ENCODE measurements at regions not wholly inside any gene's neighbourhood (a gene's known extent, or its start where the extent isn't known, plus 50 kb on each side); places are given as distances from the start of the nearest gene placed in this dataset.

DNA sequence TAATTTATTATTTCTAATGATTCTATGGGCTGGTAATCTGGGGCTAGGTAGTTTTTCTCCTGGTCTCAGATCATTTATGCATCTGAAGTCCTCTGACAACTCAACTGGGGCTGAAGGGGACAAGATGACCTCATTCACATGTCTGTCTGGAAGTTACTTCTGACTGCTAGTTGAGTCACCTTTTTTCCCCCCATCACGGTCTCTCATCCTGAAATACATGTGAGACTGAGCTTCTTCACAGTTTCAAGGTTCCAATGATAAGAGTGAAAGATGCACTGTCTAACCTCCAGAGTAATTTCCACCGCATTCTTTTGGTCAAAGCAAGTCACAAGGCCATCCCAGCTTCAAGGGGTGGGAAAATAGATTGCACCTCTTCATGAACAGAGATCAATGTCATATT, 356.7 kb upstream of the RPS6KA3 start:
- Histone ChIP-seq H3K36me3 (ENCODE audit: control insufficient read depth in 2 of 3, insufficient read depth in 3 of 3, low read length in 3 of 3) (no peaks in the 10 kb centered on the region), H3K9me3 (ENCODE audit: control insufficient read depth in 2 of 3, low read length in 3 of 3) (no peaks in the 10 kb centered on the region), H3K4me3 (ENCODE audit: low read length) (no peak overlapping the region), H3K27ac (ENCODE audit: low read depth, low read length) (no peak overlapping the region), H3K27me3 (ENCODE audit: control insufficient read depth in 2 of 2, insufficient read depth in 2 of 2, low read length in 2 of 2) (no peaks in the 10 kb centered on the region), H3K4me1 (ENCODE audit: control insufficient read depth in 2 of 2, insufficient read depth in 2 of 2, low read length in 2 of 2) (no peaks in the 10 kb centered on the region)
- Mint-ChIP-seq H3K4me1 (no peaks in the 10 kb centered on the region), H3K27me3 (peaks cover 4 to 15% (median 7%) of the 10 kb centered on the region in 5 donors), H3K4me3 (no peak overlapping the region), H3K36me3 (no peaks in the 10 kb centered on the region), H3K9me3 (peaks cover 0 to 4% (median 0%) of the 10 kb centered on the region in 11 donors), H3K27ac (no peak overlapping the region)
- ATAC-seq (no peak), DNase-seq (no peak)
- intact Hi-C loops (cut with micrococcal nuclease), result no loop called here
- CTCF ChIA-PET, result no interaction called here
- POLR2A ChIA-PET, result no interaction called here

DNA sequence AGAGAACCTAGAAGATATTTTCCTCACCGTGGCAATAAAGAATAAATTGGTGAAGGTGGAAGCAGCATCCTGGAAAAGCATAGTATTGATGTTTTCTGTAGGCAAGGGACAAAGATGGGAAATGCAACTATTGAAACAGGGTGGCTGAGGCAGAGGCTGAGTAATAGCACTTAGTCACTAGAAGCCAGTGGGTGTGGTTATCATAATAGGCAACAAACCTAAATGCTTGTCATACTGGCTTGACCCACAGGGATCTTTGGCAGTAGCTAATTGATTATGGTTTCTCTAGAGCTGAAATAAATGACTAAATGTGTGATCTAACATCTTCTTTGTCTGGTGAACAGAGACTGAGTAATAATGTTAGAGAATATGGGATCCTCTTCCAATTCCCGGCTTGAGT, 353.6 kb upstream of the RPS6KA3 start:
- intact Hi-C loops (cut with micrococcal nuclease), result no loop called here
- Histone ChIP-seq H3K36me3 (ENCODE audit: control insufficient read depth in 2 of 3, insufficient read depth in 3 of 3, low read length in 3 of 3) (no peaks in the 10 kb centered on the region), H3K4me1 (ENCODE audit: control insufficient read depth in 2 of 2, insufficient read depth in 2 of 2, low read length in 2 of 2) (no peaks in the 10 kb centered on the region), H3K27ac (ENCODE audit: low read depth, low read length) (no peak overlapping the region), H3K9me3 (ENCODE audit: control insufficient read depth in 2 of 3, low read length in 3 of 3) (no peaks in the 10 kb centered on the region), H3K27me3 (ENCODE audit: control insufficient read depth in 2 of 2, insufficient read depth in 2 of 2, low read length in 2 of 2) (no peaks in the 10 kb centered on the region), H3K4me3 (ENCODE audit: low read length) (no peak overlapping the region)
- ChIA-PET POLR2A (no interaction called here), CTCF (interaction anchor here (0.6 kb wide), 1 partner anchor 72 kb away, joined by 4 read pairs; no protein-coding TSS in a partner anchor)
- Mint-ChIP-seq H3K36me3 (no peaks in the 10 kb centered on the region), H3K4me1 (no peaks in the 10 kb centered on the region), H3K27me3 (peaks cover 0 to 2% (median under 1%) of the 10 kb centered on the region in 5 donors), H3K27ac (no peak overlapping the region), H3K4me3 (no peak overlapping the region), H3K9me3 (peaks cover 0 to 5% (median 0%) of the 10 kb centered on the region in 11 donors)
- DNase-seq (no peak), ATAC-seq (no peak)

DNA sequence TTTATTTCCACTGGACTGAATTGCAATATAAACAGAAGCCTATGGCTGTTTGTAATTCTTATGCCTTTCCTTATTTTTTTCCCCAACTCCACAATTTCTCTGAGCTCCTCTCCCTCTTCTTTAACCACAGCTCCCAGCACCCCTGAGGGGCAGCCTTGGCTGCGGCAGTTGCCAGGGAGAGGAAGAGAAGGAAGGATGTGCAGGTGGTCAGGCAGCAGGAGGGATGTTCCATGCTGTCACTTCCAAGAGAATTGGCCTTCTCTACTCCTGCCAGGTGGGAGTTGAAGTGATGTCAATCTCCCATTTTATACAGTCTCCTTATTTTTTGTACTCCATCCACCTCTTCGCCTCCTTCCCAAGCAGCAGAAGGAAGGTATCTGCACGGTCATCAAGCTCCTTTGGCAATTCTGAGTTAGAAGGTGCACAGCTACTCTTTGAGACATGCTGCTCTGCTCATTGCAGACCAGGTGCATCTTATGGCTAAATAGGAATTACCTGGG, 343.3 kb upstream of the RPS6KA3 start:
- Mint-ChIP-seq H3K36me3 (no peaks in the 10 kb centered on the region), H3K27me3 (peaks cover 0 to 22% (median 15%) of the 10 kb centered on the region in 5 donors), H3K4me3 (no peak overlapping the region), H3K4me1 (no peaks in the 10 kb centered on the region), H3K27ac (no peak overlapping the region), H3K9me3 (peaks cover 0 to 3% (median 0%) of the 10 kb centered on the region in 11 donors)
- no peak overlapping the region for H3K27ac ChIP-seq (ENCODE audit: low read depth, low read length)
- H3K4me1 ChIP-seq (ENCODE audit: control insufficient read depth in 2 of 2, insufficient read depth in 2 of 2, low read length in 2 of 2), result no peaks in the 10 kb centered on the region
- intact Hi-C loops (cut with micrococcal nuclease), result no loop called here
- ATAC-seq (no peak), DNase-seq (no peak)
- no peak overlapping the region for H3K4me3 ChIP-seq (ENCODE audit: low read length)
- POLR2A ChIA-PET, result no interaction called here
- H3K27me3 ChIP-seq (ENCODE audit: control insufficient read depth in 2 of 2, insufficient read depth in 2 of 2, low read length in 2 of 2), result no peaks in the 10 kb centered on the region
- no peaks in the 10 kb centered on the region for H3K36me3 ChIP-seq (ENCODE audit: control insufficient read depth in 2 of 3, insufficient read depth in 3 of 3, low read length in 3 of 3)
- H3K9me3 ChIP-seq (ENCODE audit: control insufficient read depth in 2 of 3, low read length in 3 of 3), result no peaks in the 10 kb centered on the region
- CTCF ChIA-PET, result no interaction called here

DNA sequence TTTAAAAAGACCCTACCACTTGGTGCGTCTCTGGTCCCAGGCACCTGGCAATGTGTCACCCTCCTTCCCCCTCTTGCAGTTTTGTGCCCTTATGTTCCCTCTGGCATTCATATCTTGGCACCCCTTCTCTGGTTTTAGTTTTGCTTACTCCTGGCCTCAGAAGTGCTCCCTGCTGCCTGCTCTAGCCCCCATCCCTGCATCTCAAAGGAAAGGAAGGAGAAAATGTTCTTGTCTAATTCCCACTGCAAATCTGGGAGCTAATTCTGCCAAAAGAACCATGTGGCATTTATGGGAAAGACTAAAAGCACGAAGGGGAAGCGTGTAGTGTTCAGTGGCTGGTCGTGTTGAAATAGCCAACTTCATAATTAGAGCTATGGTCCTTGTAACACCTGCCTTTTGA, 340.1 kb upstream of the RPS6KA3 start:
- Mint-ChIP-seq H3K27ac (no peak overlapping the region), H3K4me1 (no peaks in the 10 kb centered on the region), H3K9me3 (no peaks in the 10 kb centered on the region), H3K27me3 (peaks cover 0 to 21% (median 15%) of the 10 kb centered on the region in 5 donors), H3K36me3 (no peaks in the 10 kb centered on the region), H3K4me3 (no peak overlapping the region)
- no peaks in the 10 kb centered on the region for H3K4me1 ChIP-seq (ENCODE audit: control insufficient read depth in 2 of 2, insufficient read depth in 2 of 2, low read length in 2 of 2)
- ATAC-seq (no peak), DNase-seq (no peak)
- H3K36me3 ChIP-seq (ENCODE audit: control insufficient read depth in 2 of 3, insufficient read depth in 3 of 3, low read length in 3 of 3), result no peaks in the 10 kb centered on the region
- no peak overlapping the region for H3K27ac ChIP-seq (ENCODE audit: low read depth, low read length)
- no peak overlapping the region for H3K4me3 ChIP-seq (ENCODE audit: low read length)
- no peaks in the 10 kb centered on the region for H3K9me3 ChIP-seq (ENCODE audit: control insufficient read depth in 2 of 3, low read length in 3 of 3)
- H3K27me3 ChIP-seq (ENCODE audit: control insufficient read depth in 2 of 2, insufficient read depth in 2 of 2, low read length in 2 of 2), result no peaks in the 10 kb centered on the region
- ChIA-PET CTCF (no interaction called here), POLR2A (no interaction called here)
- intact Hi-C loops (cut with micrococcal nuclease), result no loop called here

DNA sequence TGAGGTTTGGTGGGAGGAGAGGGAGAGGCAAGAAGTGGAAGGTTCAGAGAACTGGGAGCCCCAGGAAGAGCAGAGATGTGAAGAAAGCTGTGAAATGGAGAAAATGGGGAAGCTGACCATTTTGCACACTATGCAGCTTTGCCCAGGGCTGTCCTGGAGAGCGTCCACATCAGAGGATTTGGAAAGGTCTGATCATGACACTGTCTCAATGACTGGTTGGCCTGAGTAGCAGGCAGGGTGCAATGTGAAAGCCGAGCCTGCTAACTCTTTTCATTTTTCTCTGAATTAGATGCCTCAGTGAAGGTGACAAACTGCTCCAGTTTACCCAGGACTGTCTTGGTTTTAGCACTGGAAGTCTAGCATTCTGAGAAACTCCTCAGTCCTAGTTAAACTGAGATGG, 330.1 kb upstream of the RPS6KA3 start:
- H3K9me3 Mint-ChIP-seq, result peaks cover 0 to 1% (median 0%) of the 10 kb centered on the region in 11 donors
- DNase-seq, result no peak
- peaks cover 0 to 6% (median 0%) of the 10 kb centered on the region in 7 donors for H3K4me1 Mint-ChIP-seq
- Histone ChIP-seq H3K4me1 (ENCODE audit: control insufficient read depth in 2 of 2, insufficient read depth in 2 of 2, low read length in 2 of 2) (no peaks in the 10 kb centered on the region), H3K4me3 (ENCODE audit: low read length) (no peak overlapping the region), H3K27me3 (ENCODE audit: control insufficient read depth in 2 of 2, insufficient read depth in 2 of 2, low read length in 2 of 2) (no peaks in the 10 kb centered on the region), H3K9me3 (ENCODE audit: control insufficient read depth in 2 of 3, low read length in 3 of 3) (no peaks in the 10 kb centered on the region), H3K27ac (ENCODE audit: low read depth, low read length) (no peak overlapping the region), H3K36me3 (ENCODE audit: control insufficient read depth in 2 of 3, insufficient read depth in 3 of 3, low read length in 3 of 3) (no peaks in the 10 kb centered on the region)
- ChIA-PET POLR2A (no interaction called here), CTCF (no interaction called here)
- no peak overlapping the region for H3K4me3 Mint-ChIP-seq
- H3K36me3 Mint-ChIP-seq, result no peaks in the 10 kb centered on the region
- no peak overlapping the region for H3K27ac Mint-ChIP-seq
- ATAC-seq, result no peak
- no peaks in the 10 kb centered on the region for H3K27me3 Mint-ChIP-seq
- intact Hi-C loops (cut with micrococcal nuclease), result no loop called here

DNA sequence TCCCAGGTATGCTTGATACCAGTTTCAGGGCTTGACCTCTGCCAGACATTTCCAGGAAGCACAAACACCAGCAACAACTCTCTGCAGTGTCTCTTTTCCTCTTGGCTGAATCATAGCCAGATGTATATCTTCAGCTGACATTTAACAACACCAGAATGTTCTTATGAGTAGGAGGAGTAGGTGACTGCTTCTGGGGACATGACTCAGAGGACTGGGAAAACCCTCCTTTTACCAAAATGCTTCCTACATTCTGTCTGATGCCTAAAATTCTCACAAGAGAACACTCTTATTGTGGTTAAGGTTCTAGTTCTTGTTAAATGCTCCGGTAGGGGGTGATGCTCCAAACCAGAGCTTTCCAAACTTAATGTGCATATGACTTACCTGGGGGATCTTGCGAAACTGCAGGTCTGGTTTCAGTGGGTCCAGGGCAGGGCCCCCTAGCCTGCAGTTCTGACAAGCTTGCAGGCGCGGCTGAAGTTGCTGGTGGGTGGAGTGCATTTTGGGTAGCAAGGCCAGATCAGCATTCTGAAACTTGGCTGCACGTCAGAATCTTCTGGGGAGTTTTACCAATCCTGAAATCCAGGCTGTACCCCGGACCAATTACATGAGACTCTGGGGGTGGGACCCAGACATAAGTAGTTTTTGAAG, 329.3 kb upstream of the RPS6KA3 start:
- Mint-ChIP-seq H3K4me1 (peaks cover 0 to 6% (median 0%) of the 10 kb centered on the region in 7 donors), H3K27ac (no peak overlapping the region), H3K9me3 (peaks cover 0 to 1% (median 0%) of the 10 kb centered on the region in 11 donors), H3K4me3 (peak overlapping the region in 1 of 10 donors; percentile 12), H3K27me3 (peaks cover 0 to under 1% (median 0%) of the 10 kb centered on the region in 5 donors), H3K36me3 (no peaks in the 10 kb centered on the region)
- H3K36me3 ChIP-seq (ENCODE audit: control insufficient read depth in 2 of 3, insufficient read depth in 3 of 3, low read length in 3 of 3), result no peaks in the 10 kb centered on the region
- ChIA-PET CTCF (no interaction called here), POLR2A (no interaction called here)
- H3K9me3 ChIP-seq (ENCODE audit: control insufficient read depth in 2 of 3, low read length in 3 of 3), result no peaks in the 10 kb centered on the region
- no peak for ATAC-seq
- H3K27me3 ChIP-seq (ENCODE audit: control insufficient read depth in 2 of 2, insufficient read depth in 2 of 2, low read length in 2 of 2), result no peaks in the 10 kb centered on the region
- H3K27ac ChIP-seq (ENCODE audit: low read depth, low read length), result no peak overlapping the region
- H3K4me1 ChIP-seq (ENCODE audit: control insufficient read depth in 2 of 2, insufficient read depth in 2 of 2, low read length in 2 of 2), result no peaks in the 10 kb centered on the region
- intact Hi-C loops (cut with micrococcal nuclease), result no loop called here
- peak in 1 of 9 donors; percentile 37 for DNase-seq
- no peak overlapping the region for H3K4me3 ChIP-seq (ENCODE audit: low read length)

DNA sequence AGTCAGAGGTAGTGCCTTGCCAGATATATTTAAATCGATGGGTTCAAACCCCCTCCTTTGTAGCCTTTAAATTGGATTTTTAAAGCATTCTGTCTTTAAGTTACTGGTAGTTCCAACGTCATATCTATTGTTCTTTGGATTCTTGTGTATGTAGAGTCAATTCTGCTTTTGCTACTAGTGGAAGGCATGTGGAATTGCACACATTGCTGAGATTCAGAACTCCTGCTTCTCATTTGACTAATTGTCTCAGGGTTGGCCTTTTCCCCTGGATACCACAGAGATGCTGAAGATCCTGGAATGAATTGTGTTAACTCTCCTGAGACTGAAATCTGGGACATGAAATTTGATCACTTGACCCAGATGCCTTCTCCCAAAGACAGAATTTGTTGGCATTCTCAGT, 328.3 kb upstream of the RPS6KA3 start:
- Histone ChIP-seq H3K9me3 (ENCODE audit: control insufficient read depth in 2 of 3, low read length in 3 of 3) (no peaks in the 10 kb centered on the region), H3K27me3 (ENCODE audit: control insufficient read depth in 2 of 2, insufficient read depth in 2 of 2, low read length in 2 of 2) (no peaks in the 10 kb centered on the region), H3K36me3 (ENCODE audit: control insufficient read depth in 2 of 3, insufficient read depth in 3 of 3, low read length in 3 of 3) (no peaks in the 10 kb centered on the region), H3K4me3 (ENCODE audit: low read length) (no peak overlapping the region), H3K27ac (ENCODE audit: low read depth, low read length) (no peak overlapping the region), H3K4me1 (ENCODE audit: control insufficient read depth in 2 of 2, insufficient read depth in 2 of 2, low read length in 2 of 2) (no peaks in the 10 kb centered on the region)
- Mint-ChIP-seq H3K4me3 (no peak overlapping the region), H3K36me3 (no peaks in the 10 kb centered on the region), H3K4me1 (peaks cover 0 to 6% (median 0%) of the 10 kb centered on the region in 7 donors), H3K27me3 (peaks cover 0 to 5% (median 0%) of the 10 kb centered on the region in 5 donors), H3K9me3 (peaks cover 0 to 3% (median 0%) of the 10 kb centered on the region in 11 donors), H3K27ac (no peak overlapping the region)
- POLR2A ChIA-PET, result no interaction called here
- no peak for ATAC-seq
- DNase-seq, result no peak
- CTCF ChIA-PET, result no interaction called here
- intact Hi-C loops (cut with micrococcal nuclease), result no loop called here
